ENCODE measurements at regions not wholly inside any gene's neighbourhood (a gene's known extent, or its start where the extent isn't known, plus 50 kb on each side); places are given as distances from the start of the nearest gene placed in this dataset.

- H3K36me3 ChIP-seq (ENCODE audit: control insufficient read depth in 2 of 2, extremely low read depth in 1 of 2, insufficient read depth in 2 of 2, low read length in 2 of 2) = no peaks in the 10 kb centered on the region
- TF ChIP-seq JUN (IDR thresholded peaks at IDR 0.05; ENCODE audit: borderline replicate concordance, insufficient read depth, insufficient read length, low read depth) (no peak), CTCF (IDR thresholded peaks at IDR 0.05; ENCODE audit: extremely low read depth in 1 of 2, insufficient read depth in 1 of 2, low read depth in 1 of 2, low read length in 2 of 2) (no peak), POLR2A (IDR thresholded peaks at IDR 0.05; ENCODE audit: low read depth, low read length) (no peak), MYC (IDR thresholded peaks at IDR 0.05; ENCODE audit: low read depth, low read length) (no peak), POLR2AphosphoS5 (IDR thresholded peaks at IDR 0.05; ENCODE audit: insufficient read depth, low read depth, low read length) (no peak), FOS (IDR thresholded peaks at IDR 0.05; ENCODE audit: borderline replicate concordance, insufficient read depth, low read length) (no peak), MAX (IDR thresholded peaks at IDR 0.05; ENCODE audit: insufficient read depth, insufficient read length) (no peak)
- BruUV-seq (replicated peaks) = no TSS peak
- no peaks in the 10 kb centered on the region for H3K9me1 ChIP-seq (replicated peaks; ENCODE audit: control insufficient read depth, extremely low read depth, insufficient read depth, low read length)
- intact Hi-C loops (cut with micrococcal nuclease) (no loop called here), dilution Hi-C loops (cut with MboI; ENCODE audit: extremely low pct_ligation_motif_present, low sequenced_read_pairs) (no loop called here)
- H3K9ac ChIP-seq (replicated peaks; ENCODE audit: extremely low read depth, insufficient read depth, low read length) = no peak overlapping the region
- ChIA-PET POLR2A (no interaction called here), CTCF (interaction anchor here (0.6 to 1.2 kb wide), 2 partner anchors 50 to 65 kb away, joined by 3 to 4 read pairs; no protein-coding TSS in a partner anchor)
- H2AFZ ChIP-seq (ENCODE audit: low read depth, low read length) = no peak overlapping the region
- no peak overlapping the region for H3K4me2 ChIP-seq (ENCODE audit: insufficient read depth, low read length)
- no peak for FAIRE-seq
- no peak overlapping the region for H3K27ac ChIP-seq (ENCODE audit: insufficient read depth, low read depth, low read length)
- H3K27me3 ChIP-seq (ENCODE audit: control insufficient read depth in 2 of 2, insufficient read depth in 2 of 2, low read length in 2 of 2) = no peaks in the 10 kb centered on the region
- no peaks in the 10 kb centered on the region for H4K20me1 ChIP-seq (replicated peaks; ENCODE audit: control insufficient read depth, extremely low read depth, insufficient read depth, low read length)
- no peaks in the 10 kb centered on the region for H3K79me2 ChIP-seq (ENCODE audit: control insufficient read depth, insufficient read depth, low read length)
- H3K4me3 ChIP-seq (replicated peaks in 1 of 3; ENCODE audit: insufficient read depth in 1 of 3, low read depth in 1 of 3, low read length in 3 of 3) = no peak overlapping the region
- H3K9me3 ChIP-seq (replicated peaks; ENCODE audit: control insufficient read depth, insufficient read depth, low read length) = no peaks in the 10 kb centered on the region
- no peak for DNase-seq (ENCODE audit: low read depth, low spot score)
- no peaks in the 10 kb centered on the region for H3K4me1 ChIP-seq (ENCODE audit: control insufficient read depth, extremely low read depth, insufficient read depth, low read length)
Measured at GRCh38 chr1:211200311-211200710, 58.9 kb upstream of the RCOR3 start.

GRCh38 chr1:211198880-211199279, 60.3 kb upstream of the RCOR3 start:
- Histone ChIP-seq H3K9me1 (replicated peaks; ENCODE audit: control insufficient read depth, extremely low read depth, insufficient read depth, low read length) (no peaks in the 10 kb centered on the region), H3K9me3 (replicated peaks; ENCODE audit: control insufficient read depth, insufficient read depth, low read length) (no peaks in the 10 kb centered on the region), H3K27ac (ENCODE audit: insufficient read depth, low read depth, low read length) (no peak overlapping the region), H2AFZ (ENCODE audit: low read depth, low read length) (no peak overlapping the region), H4K20me1 (replicated peaks; ENCODE audit: control insufficient read depth, extremely low read depth, insufficient read depth, low read length) (no peaks in the 10 kb centered on the region), H3K4me2 (ENCODE audit: insufficient read depth, low read length) (no peak overlapping the region), H3K4me1 (ENCODE audit: control insufficient read depth, extremely low read depth, insufficient read depth, low read length) (no peaks in the 10 kb centered on the region), H3K27me3 (ENCODE audit: control insufficient read depth in 2 of 2, insufficient read depth in 2 of 2, low read length in 2 of 2) (no peaks in the 10 kb centered on the region), H3K4me3 (replicated peaks in 1 of 3; ENCODE audit: insufficient read depth in 1 of 3, low read depth in 1 of 3, low read length in 3 of 3) (no peak overlapping the region), H3K79me2 (ENCODE audit: control insufficient read depth, insufficient read depth, low read length) (no peaks in the 10 kb centered on the region), H3K36me3 (ENCODE audit: control insufficient read depth in 2 of 2, extremely low read depth in 1 of 2, insufficient read depth in 2 of 2, low read length in 2 of 2) (no peaks in the 10 kb centered on the region), H3K9ac (replicated peaks; ENCODE audit: extremely low read depth, insufficient read depth, low read length) (no peak overlapping the region)
- no TSS peak for BruUV-seq (replicated peaks)
- dilution Hi-C loops (cut with MboI; ENCODE audit: extremely low pct_ligation_motif_present, low sequenced_read_pairs) = no loop called here
- intact Hi-C loops (cut with micrococcal nuclease) = no loop called here
- DNase-seq (ENCODE audit: low read depth, low spot score) = no peak
- TF ChIP-seq JUN (IDR thresholded peaks at IDR 0.05; ENCODE audit: borderline replicate concordance, insufficient read depth, insufficient read length, low read depth) (no peak), CTCF (IDR thresholded peaks at IDR 0.05; ENCODE audit: extremely low read depth in 1 of 2, insufficient read depth in 1 of 2, low read depth in 1 of 2, low read length in 2 of 2) (no peak), EZH2 (IDR thresholded peaks at IDR 0.05; ENCODE audit: borderline replicate concordance, low read depth, low read length, severe bottlenecking) (no peak), GATA2 (IDR thresholded peaks at IDR 0.05; ENCODE audit: insufficient read depth, insufficient read length, low read depth, low read length) (no peak), MYC (IDR thresholded peaks at IDR 0.05; ENCODE audit: low read depth, low read length) (no peak), POLR2A (IDR thresholded peaks at IDR 0.05; ENCODE audit: low read depth, low read length) (no peak), POLR2AphosphoS5 (IDR thresholded peaks at IDR 0.05; ENCODE audit: insufficient read depth, low read depth, low read length) (no peak), MAX (IDR thresholded peaks at IDR 0.05; ENCODE audit: insufficient read depth, insufficient read length) (no peak)
- ChIA-PET CTCF (no interaction called here), POLR2A (no interaction called here)
- FAIRE-seq = no peak

Data from endothelial cell of umbilical vein (primary cell).